Heart left ventricle (tissue), 16 donors: ENCODE measurements at regions not wholly inside any gene's neighbourhood (a gene's known extent, or its start where the extent isn't known, plus 50 kb on each side); places are given as distances from the start of the nearest gene placed in this dataset.

Experiments
- ATAC-seq, 4 donors: fragments of 200-7000 bp; cut with Tn5 transposase; one replicate each; pipeline ENCODE4 v1.9.1; 2020 to 2022; ENCODE audit warnings: moderate library complexity in 4 of 4, mild to moderate bottlenecking in 3 of 4, moderate number of reproducible peaks in 1 of 4
- DNase-seq, 5 donors: peaks; one replicate each; pipeline ENCODE4 v3.0.0-alpha.2; 2020
- H3K27ac ChIP-seq, 12 donors: fragments of 200-600 bp; sonication (generic) in 4 of 12; one replicate each; pipeline versions ENCODE4 v1.5.0 to v1.8.0; 2016 to 2022; ENCODE audit warnings: mild to moderate bottlenecking in 2 of 12
- H3K27me3 ChIP-seq, 9 donors: fragments of 200-600 bp; sonication (generic) in 2 of 9; one replicate each; pipeline versions ENCODE4 v1.5.1 to v1.8.0; 2016 to 2022; ENCODE audit warnings: mild to moderate bottlenecking in 3 of 9
- H3K36me3 ChIP-seq, 9 donors: fragments of 200-600 bp; sonication (generic) in 2 of 9; one replicate each; pipeline versions ENCODE4 v1.5.0 to v1.8.0; 2018 to 2022; ENCODE audit warnings: mild to moderate bottlenecking in 2 of 9
- H3K4me1 ChIP-seq, 12 donors: fragments of 200-600 bp; sonication (generic) in 4 of 12; one replicate each; pipeline versions ENCODE4 v1.5.0 to v1.8.0; 2016 to 2022; ENCODE audit warnings: mild to moderate bottlenecking in 3 of 12
- H3K4me3 ChIP-seq, 12 donors: fragments of 200-600 bp; sonication (generic) in 4 of 12; one replicate each; pipeline versions ENCODE4 v1.5.0 to v1.8.0; 2017 to 2022; ENCODE audit warnings: mild to moderate bottlenecking in 9 of 12, moderate library complexity in 4 of 12
- H3K9me3 ChIP-seq, 12 donors: fragments of 200-600 bp; sonication (generic) in 4 of 12; one replicate each; pipeline versions ENCODE4 v1.5.0 to v1.8.0; 2016 to 2022; ENCODE audit warnings: mild to moderate bottlenecking in 1 of 12
- CTCF ChIP-seq, 12 donors: fragments of 200-600 bp; sonication (generic) in 4 of 12; IDR thresholded peaks; one replicate each; pipeline versions ENCODE4 v1.5.0 to v1.8.0; 2018 to 2022; ENCODE audit warnings: antibody characterized with exemption in 12 of 12, mild to moderate bottlenecking in 5 of 12
- POLR2A ChIP-seq, 2 donors: fragments of 450-650 bp; IDR thresholded peaks; one replicate each; pipeline ENCODE4 v1.6.1; 2017; ENCODE audit warnings: antibody characterized with exemption in 2 of 2, mild to moderate bottlenecking in 2 of 2, moderate library complexity in 2 of 2
- WGBS, 4 donors: extraction: QIAGEN DNeasy Blood & Tissue Kit in 2 of 4; methylation state at CpG; one replicate each; pipeline versions ENCODE4 v1.1.5 to v1.1.7; 2013 to 2018; 5-methylcytosine and 5-hydroxymethylcytosine counted together
- intact Hi-C, 10 donors: fragments of 100-400 bp; cut with DNase I; formaldehyde crosslinking; loops; one replicate each; pipeline versions ENCODE4 v1.11.1 to v1.14.2; 2022
- donor health status: ischemic (EF 13 %, LVEDD 7.1; RV severe dilation, severe dysfunction).
- donor health status: healthy with polysubstance abuse.
- donor health status: DM: no; HTN: yes; CAD: no.
- donor health status: DM: no; HTN: no; CAD: no.
- donor health status: ischemic (EF 25% LVEDD 6.9; RV normal size, moderate dysfunction).
- donor health status: ischemic (EF 25% LVEDD 5.7; RV mildly dilated, moderate dysfunction).
- donor health status: healthy.
- donor health status: DM: yes; HTN: yes; CAD: no.
- donor health status: ischemic (EF 35%, LVEDD 5.7; RV mildly dilated, moderate dysfunction).
- donor health status: nonischemic (EF 11% LVEDD 7.7; RV severe dilation, severe dysfunction).
- donor health status: DM: yes; HTN: yes; CAD: no.
- donor health status: PGD.
- donor health status: ischemic (EF 29% LVEDD 5.4; RV normal size, mild dysfunction).
- donor health status: nonischemic (EF 23%, LVEDD 6.1; RV moderate dilation, normal function).

GRCh38 chr9:108086624-108087023 lies 597.1 kb upstream of the KLF4 start:
- ATAC-seq: no peak
- 53 to 65% (median 63%) methylated on average over 4 of the region's 4 CpGs for WGBS, 4 donors

DNA sequence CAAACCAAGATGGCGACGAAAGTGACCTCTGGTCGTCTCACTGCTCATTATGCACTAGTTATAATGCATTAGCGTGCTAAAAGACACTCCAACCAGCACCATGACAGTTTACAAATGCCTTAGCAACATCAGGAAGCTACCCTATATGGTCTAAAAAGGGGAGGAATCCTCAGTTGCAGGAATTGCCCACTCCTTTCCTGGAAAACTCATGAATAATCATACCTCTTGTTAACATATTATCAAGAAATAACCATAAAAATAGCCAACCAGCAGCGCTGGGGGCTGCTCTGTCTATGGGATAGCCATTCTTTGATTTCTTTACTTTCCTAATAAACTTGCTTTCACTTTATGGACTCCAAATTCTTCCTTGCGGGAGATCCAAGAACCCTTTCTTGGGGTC lies 595.7 kb upstream of the KLF4 start:
- Histone ChIP-seq H3K27me3 (no peaks in the 10 kb centered on the region), H3K27ac (no peak overlapping the region), H3K36me3 (no peaks in the 10 kb centered on the region), H3K9me3 (no peaks in the 10 kb centered on the region), H3K4me1 (peaks cover 0 to 10% (median 0%) of the 10 kb centered on the region in 12 donors), H3K4me3 (no peak overlapping the region)
- WGBS, 4 donors: 90 to 91% (median 90%) methylated on average over 6 of the region's 6 CpGs
- TF ChIP-seq CTCF (IDR thresholded peaks at IDR 0.05) (no peak), POLR2A (IDR thresholded peaks at IDR 0.05) (no peak)
- intact Hi-C loops: no loop called here
- DNase-seq: no peak
- no peak for ATAC-seq

More at GRCh38 chr9:108086624-108087023, 597.1 kb upstream of the KLF4 start:
- Histone ChIP-seq H3K4me1 (peaks cover 0 to 10% (median 0%) of the 10 kb centered on the region in 12 donors), H3K9me3 (no peaks in the 10 kb centered on the region), H3K4me3 (no peak overlapping the region), H3K27ac (no peak overlapping the region), H3K36me3 (no peaks in the 10 kb centered on the region), H3K27me3 (no peaks in the 10 kb centered on the region)
- TF ChIP-seq POLR2A (IDR thresholded peaks at IDR 0.05) (no peak), CTCF (IDR thresholded peaks at IDR 0.05) (no peak)
- intact Hi-C loops: no loop called here
- no peak for DNase-seq

GRCh38 chr9:108083796-108084352 lies 594.3 kb upstream of the KLF4 start:
- Histone ChIP-seq H3K27ac (no peak overlapping the region), H3K36me3 (no peaks in the 10 kb centered on the region), H3K4me3 (no peak overlapping the region), H3K27me3 (no peaks in the 10 kb centered on the region), H3K4me1 (peaks cover 0 to 8% (median 0%) of the 10 kb centered on the region in 12 donors), H3K9me3 (no peaks in the 10 kb centered on the region)
- TF ChIP-seq POLR2A (IDR thresholded peaks at IDR 0.05) (no peak), CTCF (IDR thresholded peaks at IDR 0.05) (no peak)
- WGBS, 4 donors: 81 to 84% (median 83%) methylated on average over 3 of the region's 3 CpGs
- DNase-seq: peak in 1 of 5 donors; percentile 47
- intact Hi-C loops: no loop called here
- no peak for ATAC-seq

- intact Hi-C loops: no loop called here
- DNase-seq: no peak
Observed at GRCh38 chr9:108083160-108083750, 593.7 kb upstream of the KLF4 start.

More at GRCh38 chr9:108083160-108083750, 593.7 kb upstream of the KLF4 start:
- ATAC-seq: no peak
- Histone ChIP-seq H3K9me3 (no peaks in the 10 kb centered on the region), H3K4me1 (peaks cover 0 to 10% (median 0%) of the 10 kb centered on the region in 12 donors), H3K4me3 (no peak overlapping the region), H3K36me3 (no peaks in the 10 kb centered on the region), H3K27ac (no peak overlapping the region), H3K27me3 (no peaks in the 10 kb centered on the region)
- TF ChIP-seq POLR2A (IDR thresholded peaks at IDR 0.05): no peak
- no peak for TF ChIP-seq CTCF (IDR thresholded peaks at IDR 0.05)
- 85 to 96% (median 89%) methylated on average over 6 of the region's 6 CpGs for WGBS, 4 donors
